ENCODE measurements at regions not wholly inside any gene's neighbourhood (a gene's known extent, or its start where the extent isn't known, plus 50 kb on each side); places are given as distances from the start of the nearest gene placed in this dataset.
"Not testable (repeated sequence)": the region's sequence is repeated elsewhere in the genome, so short reads cannot be mapped to it uniquely, and the experiment has no call there.

GRCh38 chr19:41518141-41518540 is 57.8 kb upstream of the CEACAM21 start:
- no peaks in the 10 kb centered on the region for H3K9me3 ChIP-seq
- no peak overlapping the region for H3K27ac ChIP-seq
- DNase-seq: no peak
- peaks cover 0 to 6% (median 2%) of the 10 kb centered on the region in 4 donors for H3K27me3 ChIP-seq
- no peak overlapping the region for H3K4me3 ChIP-seq
- no peaks in the 10 kb centered on the region for H3K36me3 ChIP-seq
- peaks cover 8 to 16% (median 12%) of the 10 kb centered on the region in 4 donors for H3K4me1 ChIP-seq
- TF ChIP-seq CTCF (IDR thresholded peaks at IDR 0.05) (no peak), POLR2AphosphoS5 (IDR thresholded peaks at IDR 0.05) (no peak), POLR2A (IDR thresholded peaks at IDR 0.05) (no peak), EP300 (IDR thresholded peaks at IDR 0.05) (no peak)
- no peak for ATAC-seq (ENCODE audit: low FRiP score in 2 of 2)
- 51 to 56% methylated on average over 3 of the region's 3 CpGs for WGBS, 2 donors

- peak overlapping the region; percentile 70 to 87 (median 78) for H3K27ac ChIP-seq
- 48 to 51% methylated on average over 18 of the region's 18 CpGs for WGBS, 2 donors
- peak overlapping the region in 3 of 4 donors; percentile 34 to 49 (median 41) for H3K4me3 ChIP-seq
- H3K27me3 ChIP-seq, H3K9me3 ChIP-seq, H3K36me3 ChIP-seq: not testable (repeated sequence)
- TF ChIP-seq POLR2A (IDR thresholded peaks at IDR 0.05): peak in 1 of 4 donors; percentile 45
- TF ChIP-seq POLR2AphosphoS5 (IDR thresholded peaks at IDR 0.05): peak in 1 of 2 donors; percentile 17
- ATAC-seq (ENCODE audit: low FRiP score in 2 of 2) (peak in 1 of 2 donors; percentile 65), DNase-seq (peak in 1 of 2 donors; percentile 56)
- peaks cover 8 to 16% (median 12%) of the 10 kb centered on the region in 4 donors for H3K4me1 ChIP-seq
Observed at GRCh38 chr19:41521138-41521930, 54.6 kb upstream of the CEACAM21 start.

- 2 to 6% methylated on average over 20 to 41 of the region's 58 CpGs for WGBS, 2 donors
- Histone ChIP-seq H3K27ac (peak overlapping the region; percentile 70 to 87 (median 78)), H3K36me3 (no peaks in the 10 kb centered on the region), H3K4me1 (peaks cover 6 to 16% (median 12%) of the 10 kb centered on the region in 4 donors), H3K9me3 (no peaks in the 10 kb centered on the region), H3K27me3 (peaks cover 0 to 6% (median 2%) of the 10 kb centered on the region in 4 donors), H3K4me3 (peak overlapping the region in 3 of 4 donors; percentile 34 to 49 (median 41))
- ATAC-seq (ENCODE audit: low FRiP score in 2 of 2) (peak in 1 of 2 donors; percentile 71), DNase-seq (peak in 1 of 2 donors; percentile 90)
- TF ChIP-seq CTCF (IDR thresholded peaks at IDR 0.05): peak in 1 of 6 experiments; percentile 10
- no peak for TF ChIP-seq EP300 (IDR thresholded peaks at IDR 0.05)
- TF ChIP-seq POLR2AphosphoS5 (IDR thresholded peaks at IDR 0.05): no peak
Observed at GRCh38 chr19:41521931-41522555, 53.9 kb upstream of the CEACAM21 start.

- no peaks in the 10 kb centered on the region for H3K36me3 ChIP-seq
- ATAC-seq (ENCODE audit: low FRiP score in 2 of 2): no peak
- no peak overlapping the region for H3K27ac ChIP-seq
- peaks cover 0 to 6% (median 2%) of the 10 kb centered on the region in 4 donors for H3K27me3 ChIP-seq
- H3K4me1 ChIP-seq: peaks cover 11 to 27% (median 18%) of the 10 kb centered on the region in 4 donors
- H3K9me3 ChIP-seq: no peaks in the 10 kb centered on the region
- no peak for DNase-seq
- 23 to 41% methylated on average over 1 of the region's 1 CpG for WGBS, 2 donors
- H3K4me3 ChIP-seq: no peak overlapping the region
- TF ChIP-seq POLR2A (IDR thresholded peaks at IDR 0.05) (no peak), EP300 (IDR thresholded peaks at IDR 0.05) (no peak), POLR2AphosphoS5 (IDR thresholded peaks at IDR 0.05) (no peak), CTCF (IDR thresholded peaks at IDR 0.05) (no peak)
Observed at GRCh38 chr19:41525989-41526388, 50.0 kb upstream of the CEACAM21 start.

All from upper lobe of left lung (tissue), 6 donors.